ENCODE measurements at regions not wholly inside any gene's neighbourhood (a gene's known extent, or its start where the extent isn't known, plus 50 kb on each side); places are given as distances from the start of the nearest gene placed in this dataset.

- no peak for TF ChIP-seq REST (IDR thresholded peaks at IDR 0.05; ENCODE audit: unreplicated experiment)
Observed at GRCh38 chr16:73542885-73543284, 495.0 kb upstream of the ZFHX3 start (continued).

GRCh38 chr16:73537921-73538320 is 490.0 kb upstream of the ZFHX3 start:
- Histone ChIP-seq H2AFZ (no peak overlapping the region), H3K4me3 (no peak overlapping the region), H3F3A (replicated peaks; ENCODE audit: low read depth) (no peaks in the 10 kb centered on the region), H4K20me1 (replicated peaks; ENCODE audit: insufficient read depth) (no peaks in the 10 kb centered on the region), H3K79me2 (replicated peaks; ENCODE audit: insufficient read depth) (no peaks in the 10 kb centered on the region), H3K36me3 (ENCODE audit: insufficient read depth) (no peaks in the 10 kb centered on the region), H3K4me1 (ENCODE audit: insufficient read depth) (peaks cover under 1% of the 10 kb centered on the region; the same call in 1 of the 2 replicates), H3K9me2 (ENCODE audit: insufficient read depth) (peaks cover 13% of the 10 kb centered on the region; the same call in 1 of the 2 replicates), H3K4me2 (no peak overlapping the region), H3K27me3 (ENCODE audit: insufficient read depth) (no peaks in the 10 kb centered on the region), H3K27ac (ENCODE audit: low read depth) (no peak overlapping the region)
- no peak overlapping the region for H3K4me3 Mint-ChIP-seq
- TF ChIP-seq STAT1 (IDR thresholded peaks at IDR 0.05; ENCODE audit: unreplicated experiment) (no peak), ZNF331 (CRISPR knock-in tag; IDR thresholded peaks at IDR 0.05; ENCODE audit: low read depth) (no peak), EZH2 (IDR thresholded peaks at IDR 0.05; ENCODE audit: low read depth, unreplicated experiment) (no peak), ETS1 (IDR thresholded peaks at IDR 0.05) (no peak), EZH2phosphoT487 (IDR thresholded peaks at IDR 0.05; ENCODE audit: unreplicated experiment) (no peak), CREB1 (CRISPR knock-in tag; IDR thresholded peaks at IDR 0.05; ENCODE audit: low read depth) (no peak), NANOG (IDR thresholded peaks at IDR 0.05; ENCODE audit: borderline replicate concordance) (no peak), JUNB (IDR thresholded peaks at IDR 0.05; ENCODE audit: unreplicated experiment) (no peak), CTCF (conservative IDR thresholded peaks at IDR 0.05; ENCODE audit: low read depth in 2 of 2) (no peak), ZNF114 (CRISPR knock-in tag; IDR thresholded peaks at IDR 0.05) (no peak)
- H3K4me1 Mint-ChIP-seq: peaks cover 4% of the 10 kb centered on the region
- ATAC-seq (no peak), DNase-seq (ENCODE audit: low spot score) (no peak)
- 0 out of 3 replicates have a peak, but pooled peaks cover 2% of the 10 kb centered on the region for H3K9me3 Mint-ChIP-seq
- no peaks in the 10 kb centered on the region for H3K27me3 Mint-ChIP-seq (ENCODE audit: insufficient read depth, low read depth, poor library complexity)
- H3K36me3 Mint-ChIP-seq (ENCODE audit: low read depth): 0 out of 3 replicates have a peak, but pooled peaks cover 2% of the 10 kb centered on the region
- H3K27ac Mint-ChIP-seq: no peak overlapping the region
